Heart right ventricle (tissue), 16 donors: ENCODE measurements at regions not wholly inside any gene's neighbourhood (a gene's known extent, or its start where the extent isn't known, plus 50 kb on each side); places are given as distances from the start of the nearest gene placed in this dataset.

Source experiments
- ATAC-seq, 8 donors: fragments of 200-7000 bp; cut with Tn5 transposase; one replicate each; pipeline ENCODE4 v1.9.1; 2020; ENCODE audit warnings: mild to moderate bottlenecking in 8 of 8, moderate library complexity in 8 of 8, moderate number of reproducible peaks in 1 of 8
- DNase-seq, 2 donors: peaks; one replicate each; pipeline ENCODE4 v3.0.0-alpha.2; 2020
- H3K27ac ChIP-seq, 10 donors: fragments of 200-600 bp; sonication (generic) in 2 of 10; one replicate each; pipeline versions ENCODE4 v1.5.0 to v1.8.0; 2020 to 2022; ENCODE audit warnings: mild to moderate bottlenecking in 3 of 10
- H3K27me3 ChIP-seq, 7 donors: fragments of 200-600 bp; one replicate each; pipeline ENCODE4 v1.8.0; 2021 to 2022; ENCODE audit warnings: mild to moderate bottlenecking in 2 of 7
- H3K36me3 ChIP-seq, 9 donors: fragments of 200-600 bp; sonication (generic) in 1 of 9; one replicate each; pipeline versions ENCODE4 v1.5.0 to v1.8.0; 2020 to 2022; ENCODE audit warnings: mild to moderate bottlenecking in 2 of 9
- H3K4me1 ChIP-seq, 9 donors: fragments of 200-600 bp; sonication (generic) in 1 of 9; one replicate each; pipeline versions ENCODE4 v1.5.0 to v1.8.0; 2020 to 2022; ENCODE audit warnings: mild to moderate bottlenecking in 4 of 9
- H3K4me3 ChIP-seq, 10 donors: fragments of 200-600 bp; sonication (generic) in 2 of 10; one replicate each; pipeline versions ENCODE4 v1.5.0 to v1.8.0; 2020 to 2022; ENCODE audit warnings: mild to moderate bottlenecking in 7 of 10, moderate library complexity in 2 of 10
- H3K9me3 ChIP-seq, 11 donors: fragments of 200-600 bp in 10 of 11; sonication (generic) in 2 of 11; one replicate each; pipeline versions ENCODE4 v1.5.0 to v1.8.0; 2013 to 2022; ENCODE audit warnings: mild to moderate bottlenecking in 2 of 11, control low read depth in 1 of 11, moderate library complexity in 1 of 11
- CTCF ChIP-seq, 9 donors: fragments of 200-600 bp; sonication (generic) in 2 of 9; IDR thresholded peaks; one replicate each; pipeline versions ENCODE4 v1.5.0 to v1.8.0; 2021 to 2022; ENCODE audit warnings: antibody characterized with exemption in 9 of 9, mild to moderate bottlenecking in 5 of 9, moderate library complexity in 1 of 9
- WGBS, 2 donors: extraction: QIAGEN DNeasy Blood & Tissue Kit; methylation state at CpG; one replicate each; pipeline ENCODE4 v1.1.7; 2013; ENCODE audit warnings: inconsistent platforms in 1 of 2; 5-methylcytosine and 5-hydroxymethylcytosine counted together
- intact Hi-C, 10 donors: fragments of 100-400 bp; cut with DNase I; formaldehyde crosslinking; loops; one replicate each; pipeline versions ENCODE4 v1.11.1 to v1.14.2; 2022
- donor health status: Arrhythmogenic right ventricular cardiomyopathy.
- donor health status: ischemic (EF 13 %, LVEDD 7.1; RV severe dilation, severe dysfunction).
- donor health status: healthy with polysubstance abuse.
- donor health status: DM: no; HTN: yes; CAD: no.
- donor health status: DM: no; HTN: no; CAD: no.
- donor health status: ischemic (EF 25% LVEDD 6.9; RV normal size, moderate dysfunction).
- donor health status: ischemic (EF 25% LVEDD 5.7; RV mildly dilated, moderate dysfunction).
- donor health status: healthy.
- donor health status: DM: yes; HTN: yes; CAD: no.
- donor health status: Ischemic cardiomyopathy.
- donor health status: ischemic (EF 35%, LVEDD 5.7; RV mildly dilated, moderate dysfunction).
- donor health status: nonischemic (EF 11% LVEDD 7.7; RV severe dilation, severe dysfunction).
- donor health status: DM: yes; HTN: yes; CAD: no.
- donor health status: PGD.
- donor health status: ischemic (EF 29% LVEDD 5.4; RV normal size, mild dysfunction).
- donor health status: nonischemic (EF 23%, LVEDD 6.1; RV moderate dilation, normal function).

- ATAC-seq (no peak), DNase-seq (no peak)
- Histone ChIP-seq H3K27ac (no peak overlapping the region), H3K9me3 (no peaks in the 10 kb centered on the region), H3K4me1 (peaks cover 0 to 15% (median 9%) of the 10 kb centered on the region in 9 donors), H3K27me3 (no peaks in the 10 kb centered on the region), H3K36me3 (no peaks in the 10 kb centered on the region), H3K4me3 (no peak overlapping the region)
- 37 to 43% methylated on average over 1 of the region's 1 CpG for WGBS, 2 donors
- no peak for TF ChIP-seq CTCF (IDR thresholded peaks at IDR 0.05)
- intact Hi-C loops, result loop anchor here in 1 of 10 donors (10.0 kb wide), 1 partner anchor 49 kb away; the partner anchor contains the start of gene KITLG
Observed at GRCh38 chr12:88634008-88634407, 53.7 kb upstream of the KITLG start.

- DNase-seq (no peak), ATAC-seq (no peak)
- H3K4me1 ChIP-seq, result peaks cover 0 to 8% (median 3%) of the 10 kb centered on the region in 9 donors
- H3K27me3 ChIP-seq, result no peaks in the 10 kb centered on the region
- TF ChIP-seq CTCF (IDR thresholded peaks at IDR 0.05), result peak in 5 of 9 donors; percentile 21 to 45 (median 29)
- no peak overlapping the region for H3K27ac ChIP-seq
- 84 to 88% methylated on average over 1 of the region's 1 CpG for WGBS, 2 donors
- intact Hi-C loops, result loop anchor here in 1 of 10 donors (10.0 kb wide), 1 partner anchor 49 kb away; the partner anchor contains the start of gene KITLG
- H3K36me3 ChIP-seq, result no peaks in the 10 kb centered on the region
- H3K4me3 ChIP-seq, result no peak overlapping the region
- no peaks in the 10 kb centered on the region for H3K9me3 ChIP-seq
Observed at GRCh38 chr12:88633312-88633711, 53.0 kb upstream of the KITLG start.

- Histone ChIP-seq H3K4me1 (peaks cover 0 to 4% (median 0%) of the 10 kb centered on the region in 9 donors), H3K36me3 (no peaks in the 10 kb centered on the region), H3K27ac (no peak overlapping the region), H3K9me3 (no peaks in the 10 kb centered on the region), H3K27me3 (no peaks in the 10 kb centered on the region), H3K4me3 (no peak overlapping the region)
- TF ChIP-seq CTCF (IDR thresholded peaks at IDR 0.05), result no peak
- intact Hi-C loops, result loop anchor here in 1 of 10 donors (10.0 kb wide), 1 partner anchor 46 kb away; the partner anchor contains the start of gene KITLG
- DNase-seq (no peak), ATAC-seq (no peak)
Observed at GRCh38 chr12:88630561-88630960, 50.3 kb upstream of the KITLG start.
